NCI-H2171 treated with DMSO at 0.1 percent for 48 hours (cell line): ENCODE measurements at regions not wholly inside any gene's neighbourhood (a gene's known extent, or its start where the extent isn't known, plus 50 kb on each side); places are given as distances from the start of the nearest gene placed in this dataset.
"Not testable (repeated sequence)": the region's sequence is repeated elsewhere in the genome, so short reads cannot be mapped to it uniquely, and the experiment has no call there.

ENCODE experiments used
- DNase-seq: peaks from one replicate; lab custom pipeline; 2025; lab: John Stamatoyannopoulos, UW

DNA sequence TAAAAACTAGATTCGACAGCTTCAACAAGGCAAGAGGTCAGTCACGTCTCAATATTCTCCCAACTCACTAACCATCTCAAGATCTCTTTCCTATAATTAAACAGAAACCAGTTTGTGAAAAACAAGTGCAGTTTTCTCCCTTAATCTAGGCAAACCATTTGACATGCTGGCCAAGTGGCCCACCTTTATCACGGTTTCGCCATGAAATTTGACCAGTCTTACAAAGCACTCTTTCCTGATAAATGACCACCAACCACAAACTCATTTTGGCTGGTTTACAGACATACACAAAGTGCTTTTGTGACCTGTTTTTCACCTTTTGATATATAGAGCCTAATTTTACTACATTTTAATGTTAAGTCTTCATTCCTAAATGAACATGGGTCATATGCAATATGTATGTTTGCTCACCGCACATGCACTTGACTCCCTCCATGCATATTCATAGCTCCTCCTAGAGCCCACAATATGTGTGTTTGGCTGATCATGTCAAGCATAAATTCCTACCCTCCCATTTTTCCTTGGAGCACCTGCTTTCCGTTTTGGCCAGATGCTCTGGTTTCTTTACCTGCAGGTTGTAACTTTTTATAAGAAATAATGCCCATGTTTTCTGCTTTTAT, 385.1 kb downstream of the RAD51AP2 start:
- no peak for DNase-seq

DNA sequence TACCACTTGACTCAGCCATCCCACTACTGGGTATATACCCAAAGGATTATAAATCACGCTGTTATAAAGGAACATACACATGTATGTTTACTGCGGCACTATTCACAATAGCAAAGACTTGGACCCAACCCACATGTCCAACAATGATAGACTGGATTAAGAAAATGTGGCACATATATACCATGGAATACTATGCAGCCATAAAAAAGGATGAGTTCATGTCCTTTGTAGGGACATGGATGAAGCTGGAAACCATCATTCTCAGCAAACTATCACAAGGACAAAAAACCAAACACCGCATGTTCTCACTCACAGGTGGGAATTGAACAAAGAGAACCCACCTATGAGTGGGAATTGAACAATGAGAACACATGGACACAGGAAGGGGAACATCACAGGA, 387.6 kb downstream of the RAD51AP2 start:
- DNase-seq, result not testable (repeated sequence)

DNA sequence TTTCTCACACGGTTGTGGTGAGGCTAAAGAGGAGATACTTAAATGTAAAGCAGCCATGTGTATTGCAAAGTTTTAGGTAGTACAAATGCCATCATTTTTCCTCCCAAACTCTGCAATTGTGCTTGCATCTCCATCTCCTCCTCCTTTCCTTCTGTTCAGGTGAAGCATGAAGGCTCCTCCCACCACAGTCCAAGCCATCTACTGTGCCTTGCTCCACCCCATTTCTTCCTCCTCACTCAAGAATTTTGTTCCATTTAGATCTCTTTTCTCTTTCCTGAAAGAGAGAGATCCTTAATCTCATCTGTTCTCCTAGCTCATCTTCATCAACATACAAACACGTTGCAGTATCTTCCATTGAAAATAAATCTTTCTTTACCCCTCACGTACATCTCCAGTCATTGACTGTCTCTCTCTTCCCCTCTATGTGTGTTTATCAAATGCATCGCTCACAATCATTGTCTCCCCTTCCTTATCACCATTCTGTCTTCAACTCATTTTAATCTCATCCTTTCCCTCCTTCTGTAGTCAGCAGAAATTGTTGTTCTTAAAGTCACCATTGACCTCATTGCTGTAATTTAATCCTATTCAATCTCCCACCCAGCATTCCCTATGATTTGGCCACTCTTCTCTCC, 392.1 kb downstream of the RAD51AP2 start:
- no peak for DNase-seq

DNA sequence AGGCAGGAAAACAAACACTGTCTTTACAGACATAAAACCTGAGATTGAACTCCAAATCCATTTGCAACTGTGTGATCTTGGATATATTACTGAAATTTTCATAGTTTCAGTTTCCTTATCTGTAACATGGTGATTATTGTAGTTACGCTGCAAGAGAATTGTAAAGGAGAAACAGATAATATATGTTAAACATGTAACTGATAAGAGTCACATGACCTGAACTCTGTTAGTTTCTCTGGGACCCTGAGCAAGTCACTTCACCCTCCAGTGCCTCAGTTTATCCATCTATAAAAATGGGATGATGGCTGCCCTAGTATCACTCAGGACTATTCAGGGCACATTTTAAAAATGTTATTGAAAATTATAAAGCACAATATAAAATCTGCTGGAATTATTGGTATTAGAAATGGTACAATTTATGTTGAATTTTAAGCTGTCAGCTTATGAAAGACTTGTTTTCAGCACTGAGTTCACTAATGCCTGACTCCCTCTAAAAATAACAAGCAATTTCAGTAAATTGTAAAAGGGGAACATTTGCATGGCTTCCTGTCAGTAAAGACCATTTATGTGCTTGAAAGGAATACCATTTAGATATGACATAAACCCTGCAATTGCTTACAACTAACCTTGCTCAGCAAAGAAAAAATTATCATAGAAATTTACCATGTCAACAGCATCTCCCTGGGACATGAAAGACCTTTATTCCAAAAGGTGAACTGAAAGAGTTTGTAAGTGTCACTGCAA, 393.5 kb downstream of the RAD51AP2 start:
- no peak for DNase-seq

DNA sequence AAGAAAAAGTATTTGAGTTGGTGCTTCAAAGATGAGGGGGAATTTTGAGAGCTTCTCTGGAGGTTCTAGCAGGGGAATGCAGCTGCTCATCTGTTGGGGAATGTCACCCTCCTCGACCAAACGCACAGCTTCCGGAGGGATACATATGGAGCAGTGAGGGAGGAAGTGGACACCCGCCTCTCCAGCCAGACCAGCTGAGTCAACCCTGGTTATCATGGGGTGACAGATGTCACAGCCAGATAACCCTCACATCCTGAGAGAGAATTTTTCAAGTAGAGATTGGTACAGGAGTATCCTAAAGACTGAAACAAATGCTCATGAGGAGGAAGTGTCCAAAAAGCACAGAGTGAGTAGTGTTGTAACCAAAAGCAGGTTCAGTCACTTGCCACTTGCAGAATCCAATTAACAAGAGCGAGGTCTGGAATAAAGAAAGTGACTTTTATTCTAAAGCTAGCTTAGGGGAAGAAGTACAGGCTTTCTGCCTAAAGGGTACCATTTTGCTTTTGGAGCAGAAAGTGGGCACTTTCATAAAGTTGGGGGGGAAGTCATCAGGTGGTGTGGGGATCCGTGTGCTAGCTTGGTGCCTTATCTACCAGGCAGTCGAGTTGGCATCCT, 395.2 kb downstream of the RAD51AP2 start:
- no peak for DNase-seq

DNA sequence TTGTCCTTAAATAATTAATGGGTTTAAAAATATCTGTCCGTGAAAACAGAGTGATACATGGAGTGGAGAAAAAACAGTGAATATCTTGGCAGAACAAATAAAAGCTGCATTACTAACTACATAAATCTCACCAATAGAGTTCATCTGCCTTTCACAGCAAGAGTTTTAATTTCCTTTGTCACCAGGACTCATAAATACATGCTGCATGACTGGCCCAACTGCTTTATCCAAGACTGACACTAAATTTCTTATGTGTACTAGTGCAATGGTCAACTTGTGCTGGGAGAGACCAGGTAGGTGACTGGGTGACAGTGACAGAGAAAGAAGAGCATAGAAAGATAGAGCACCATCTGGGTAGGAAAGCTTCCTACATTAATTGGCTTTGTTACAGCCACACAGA, 402.8 kb downstream of the RAD51AP2 start:
- no peak for DNase-seq

DNA sequence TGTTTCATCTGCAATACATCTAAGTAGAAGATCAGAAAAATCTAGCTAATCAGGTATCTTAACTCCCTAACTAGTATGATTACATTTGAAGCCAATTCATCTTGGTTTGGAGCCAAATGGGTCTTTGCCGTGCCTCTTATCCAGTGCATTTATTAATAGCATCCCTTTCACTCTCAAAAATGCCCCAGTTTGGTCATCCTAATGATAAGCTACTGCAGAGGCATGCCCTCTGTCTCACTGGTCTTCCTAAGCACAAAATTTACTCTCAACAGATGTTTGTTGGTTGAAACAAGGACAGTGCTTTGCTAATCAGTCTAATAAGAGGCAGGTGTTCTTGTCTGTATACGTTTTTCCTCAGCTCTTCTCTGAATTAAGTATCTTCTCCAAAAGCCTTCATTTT, 403.2 kb downstream of the RAD51AP2 start:
- DNase-seq, result no peak

GRCh38 chr2:17107871-17108270, 410.4 kb downstream of the RAD51AP2 start:
- DNase-seq, result no peak

DNA sequence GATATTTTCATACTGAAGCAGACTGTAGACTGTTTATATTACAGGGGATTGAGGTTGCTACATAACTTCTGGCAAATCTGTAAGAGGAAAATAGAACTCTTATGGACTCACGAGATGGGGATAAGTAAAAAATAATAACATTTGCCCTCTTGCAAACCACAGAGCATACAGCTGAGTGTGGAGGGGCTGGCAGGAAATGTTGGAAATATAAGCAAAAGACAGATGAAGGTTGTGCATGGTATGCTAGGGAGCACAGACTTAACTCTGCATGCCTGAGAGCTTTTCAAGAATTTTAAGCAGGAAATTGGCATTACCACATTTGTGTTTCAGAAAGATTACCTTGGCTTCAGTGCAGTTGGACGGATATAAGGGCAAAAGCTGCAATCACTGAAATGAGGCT, 411.1 kb downstream of the RAD51AP2 start:
- DNase-seq, result no peak

GRCh38 chr2:17106418-17106817, 411.8 kb downstream of the RAD51AP2 start:
- DNase-seq, result no peak

DNA sequence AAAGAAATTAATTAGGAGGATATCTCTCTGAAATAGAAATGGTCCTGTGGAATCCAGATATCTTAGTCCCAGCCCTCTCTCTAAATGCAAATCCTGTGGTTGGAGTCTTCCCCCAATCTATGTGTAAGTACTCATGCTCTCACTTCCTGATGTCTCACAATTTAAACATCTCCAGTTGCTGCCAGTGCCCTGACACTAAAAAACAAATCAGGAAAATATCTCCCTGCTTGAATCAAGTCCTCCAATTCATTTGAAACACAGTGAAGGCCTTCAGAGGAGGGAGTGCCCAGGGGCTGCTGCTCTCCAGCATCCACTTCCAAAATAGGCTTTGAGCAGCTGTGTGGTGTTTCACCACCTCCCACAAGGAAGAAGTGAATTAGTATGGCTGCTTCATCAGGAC, 413.8 kb downstream of the RAD51AP2 start:
- DNase-seq, result no peak

- DNase-seq, result no peak
Measured at GRCh38 chr2:17101596-17101995, 416.6 kb downstream of the RAD51AP2 start.

GRCh38 chr2:17101091-17101490, 417.1 kb downstream of the RAD51AP2 start:
- DNase-seq, result no peak

DNA sequence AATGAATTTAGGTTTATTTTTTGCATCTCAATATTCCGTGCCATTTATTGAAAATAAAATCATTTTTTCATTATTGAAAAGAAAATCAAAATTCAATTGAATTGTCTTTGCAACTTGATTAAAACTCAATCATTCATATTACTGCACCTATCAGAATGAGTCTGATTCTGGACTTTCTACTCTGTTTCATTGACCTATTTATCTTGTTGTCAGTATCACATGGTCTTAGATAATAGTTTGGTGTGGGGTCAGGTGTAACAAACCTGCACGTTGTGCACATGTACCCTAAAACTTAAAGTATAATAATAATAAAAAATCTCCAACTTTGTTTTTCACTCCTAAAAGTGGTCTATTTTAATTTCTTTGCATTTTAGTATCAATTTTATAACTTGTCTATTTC, 422.9 kb downstream of the RAD51AP2 start:
- no peak for DNase-seq

DNA sequence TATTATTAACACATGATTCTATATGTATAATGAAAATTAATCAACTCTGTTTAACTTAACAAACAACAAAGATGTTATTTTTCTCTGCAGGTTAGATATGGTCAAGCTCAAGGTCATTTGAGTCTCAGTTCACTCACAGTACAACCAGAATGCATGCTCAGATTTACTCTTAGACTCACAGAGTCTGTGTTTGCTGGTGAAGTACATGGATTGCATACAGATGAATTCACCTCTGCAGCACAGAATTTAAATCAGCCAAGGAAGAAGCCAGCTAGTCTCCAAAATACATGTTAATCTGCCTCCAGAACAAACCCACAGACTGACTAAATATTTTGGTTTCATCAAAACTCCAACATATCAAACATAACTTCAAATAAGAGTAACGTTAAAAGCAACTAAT, 424.5 kb downstream of the RAD51AP2 start:
- DNase-seq, result no peak

DNA sequence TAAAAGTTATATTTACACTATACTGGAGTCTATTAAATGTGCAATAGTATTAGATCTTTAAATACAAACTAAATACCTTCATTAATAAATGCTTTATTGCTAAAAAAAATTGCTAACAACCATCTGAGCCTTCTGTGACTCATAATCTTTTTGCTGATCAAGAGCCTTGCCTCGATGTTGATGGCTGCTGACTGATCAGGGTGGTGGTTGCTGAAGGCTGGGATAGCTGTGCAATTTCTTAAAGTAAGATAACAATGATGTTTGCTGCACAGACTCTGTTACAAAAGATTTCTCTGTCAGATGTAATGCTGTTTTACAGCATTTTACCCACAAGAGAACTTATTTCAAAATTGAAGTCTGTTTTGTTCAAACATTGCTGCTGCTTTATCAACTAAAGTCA, 421.4 kb upstream of the CYRIA start:
- DNase-seq, result no peak

- DNase-seq, result no peak
Measured at GRCh38 chr2:17085546-17086202, 420.0 kb upstream of the CYRIA start.

GRCh38 chr2:17084877-17085276, 419.2 kb upstream of the CYRIA start:
- no peak for DNase-seq

GRCh38 chr2:17083902-17084301, 418.3 kb upstream of the CYRIA start:
- DNase-seq, result no peak

- no peak for DNase-seq
Measured at GRCh38 chr2:17079262-17079661, 413.6 kb upstream of the CYRIA start.

GRCh38 chr2:17076533-17076932, 410.9 kb upstream of the CYRIA start:
- no peak for DNase-seq

- no peak for DNase-seq
Measured at GRCh38 chr2:17070711-17071110, 405.1 kb upstream of the CYRIA start.

DNA sequence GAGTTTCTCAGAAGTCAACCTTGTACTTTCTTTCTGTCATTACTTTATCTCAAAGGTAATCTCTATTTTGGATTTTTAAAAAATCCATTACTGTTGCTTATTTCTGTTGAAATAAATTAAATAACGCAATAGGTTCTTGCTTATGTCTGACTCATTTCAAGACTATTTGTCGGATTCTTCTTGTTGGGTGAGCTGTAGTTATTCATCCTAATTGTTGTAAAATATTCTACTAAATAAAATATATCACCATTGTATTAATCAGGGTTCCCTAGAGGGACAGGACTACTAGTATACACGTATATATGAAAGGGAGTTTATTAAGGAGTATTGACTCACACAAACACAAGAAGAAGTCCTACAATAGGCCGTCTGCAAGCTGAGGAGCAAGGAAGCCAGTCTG, 403.9 kb upstream of the CYRIA start:
- no peak for DNase-seq
